SU-DHL-6 (cell line): ENCODE measurements at regions not wholly inside any gene's neighbourhood (a gene's known extent, or its start where the extent isn't known, plus 50 kb on each side); places are given as distances from the start of the nearest gene placed in this dataset.

Source experiments
- H2AFZ ChIP-seq: fragments of 200-600 bp; sonication (generic); 2 replicates; pipeline ENCODE4 v1.6.1; 2014; ENCODE audit warnings: low read depth, mild to moderate bottlenecking, moderate library complexity, mixed read lengths, antibody characterized with exemption, low read length; ENCODE audit not compliant: severe bottlenecking
- H3F3A ChIP-seq: fragments of 200-600 bp; shearing (Covaris generic); 2 replicates; pipeline ENCODE4 v1.6.0; 2016; ENCODE audit warnings: antibody characterized with exemption, mild to moderate bottlenecking; ENCODE audit not compliant: insufficient read depth
- H3K27ac ChIP-seq: fragments of 200-600 bp; sonication (generic); 2 replicates; pipeline ENCODE4 v1.5.1; 2016; ENCODE audit warnings: low read depth, mild to moderate bottlenecking, low read length, moderate library complexity, mixed read lengths
- H3K27me3 ChIP-seq: fragments of 200-600 bp; sonication (generic), shearing (Covaris generic); 2 replicates; pipeline ENCODE4 v1.6.0; 2014; ENCODE audit warnings: mild to moderate bottlenecking, low read length
- H3K36me3 ChIP-seq: fragments of 200-600 bp; sonication (generic); 2 replicates; pipeline ENCODE4 v1.6.1; 2014; ENCODE audit warnings: mild to moderate bottlenecking, low read length, mixed read lengths
- H3K4me2 ChIP-seq: fragments of 300-600, 200-600 bp; shearing (Covaris generic), sonication (generic); 2 replicates; pipeline ENCODE4 v1.6.0; 2014; ENCODE audit warnings: low read length, low read depth, mild to moderate bottlenecking; ENCODE audit not compliant: poor library complexity, severe bottlenecking
- H3K4me3 ChIP-seq: fragments of 200-600 bp; sonication (generic); 2 replicates; pipeline ENCODE4 v1.5.1; 2014; ENCODE audit warnings: antibody characterized with exemption, low read length, mild to moderate bottlenecking, mixed read lengths; ENCODE audit not compliant: insufficient read depth, poor library complexity, severe bottlenecking
- H3K79me2 ChIP-seq: fragments of 200-600 bp; sonication (generic); 2 replicates; pipeline ENCODE4 v1.6.1; 2014; ENCODE audit warnings: mild to moderate bottlenecking, low read length, moderate library complexity; ENCODE audit not compliant: insufficient read depth
- H3K9ac ChIP-seq: fragments of 200-600 bp; sonication (generic); 2 replicates; pipeline ENCODE4 v1.7.0; 2014; ENCODE audit warnings: mild to moderate bottlenecking, low read length
- H3K9me2 ChIP-seq: fragments of 200-600 bp; sonication (generic); replicated peaks from 2 replicates; pipeline ENCODE4 v1.6.1; 2014; ENCODE audit warnings: low read length; ENCODE audit not compliant: insufficient read depth
- H3K9me3 ChIP-seq: fragments of 200-600 bp; sonication (generic); 2 replicates; pipeline ENCODE4 v1.6.1; 2014; ENCODE audit warnings: low read length, mixed read lengths; ENCODE audit not compliant: insufficient read depth
- H4K20me1 ChIP-seq: fragments of 200-600 bp; sonication (generic); 2 replicates; pipeline ENCODE4 v1.6.1; 2014; ENCODE audit warnings: low read depth, mild to moderate bottlenecking, antibody characterized with exemption, low read length, moderate library complexity, mixed read lengths
- EZH2phosphoT487 ChIP-seq: fragments of 200-600 bp; sonication (generic), shearing (Covaris generic); conservative IDR thresholded peaks from 2 replicates; pipeline ENCODE4 v1.6.1; 2018; ENCODE audit warnings: mild to moderate bottlenecking, antibody characterized with exemption, low read length, moderate library complexity, mixed read lengths
- TF ChIP-seq, protein P1 (sequence below): fragments of 200-600 bp; sonication (generic); IDR thresholded peaks from one replicate; pipeline ENCODE4 v1.5.1; 2017; ENCODE audit warnings: antibody characterized with exemption, mild to moderate bottlenecking, low read length, moderate library complexity; ENCODE audit not compliant: insufficient read depth, poor library complexity, severe bottlenecking

DNA sequence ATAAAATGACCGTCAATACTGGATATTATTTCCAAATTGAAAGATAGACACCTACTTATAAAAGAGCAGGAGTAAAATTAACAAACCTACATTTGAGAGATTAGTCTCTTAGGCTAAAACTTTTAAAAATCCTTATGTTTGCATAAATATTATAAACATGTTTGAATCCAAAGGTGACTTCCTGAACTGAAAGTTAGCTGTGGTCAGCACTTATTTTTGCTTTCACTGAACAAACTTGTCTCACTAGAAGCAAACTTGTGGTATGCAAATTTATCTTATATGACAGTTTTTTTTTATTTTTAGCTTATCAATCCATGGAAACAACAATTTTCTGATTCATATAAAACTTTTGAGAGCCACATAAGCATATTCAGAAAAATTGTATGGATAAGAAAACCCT lies 502.6 kb upstream of the COX7C start:
- Histone ChIP-seq H3K4me3 (no peak overlapping the region), H3K36me3 (no peaks in the 10 kb centered on the region), H3K9ac (no peak overlapping the region), H3K9me3 (no peaks in the 10 kb centered on the region), H3K27ac (no peak overlapping the region), H4K20me1 (no peaks in the 10 kb centered on the region), H2AFZ (no peak overlapping the region), H3K9me2 (no peaks in the 10 kb centered on the region), H3K27me3 (no peaks in the 10 kb centered on the region), H3F3A (no peaks in the 10 kb centered on the region), H3K79me2 (no peaks in the 10 kb centered on the region), H3K4me2 (no peak overlapping the region)
- TF ChIP-seq EZH2phosphoT487: no peak
- TF ChIP-seq, protein P1, sequence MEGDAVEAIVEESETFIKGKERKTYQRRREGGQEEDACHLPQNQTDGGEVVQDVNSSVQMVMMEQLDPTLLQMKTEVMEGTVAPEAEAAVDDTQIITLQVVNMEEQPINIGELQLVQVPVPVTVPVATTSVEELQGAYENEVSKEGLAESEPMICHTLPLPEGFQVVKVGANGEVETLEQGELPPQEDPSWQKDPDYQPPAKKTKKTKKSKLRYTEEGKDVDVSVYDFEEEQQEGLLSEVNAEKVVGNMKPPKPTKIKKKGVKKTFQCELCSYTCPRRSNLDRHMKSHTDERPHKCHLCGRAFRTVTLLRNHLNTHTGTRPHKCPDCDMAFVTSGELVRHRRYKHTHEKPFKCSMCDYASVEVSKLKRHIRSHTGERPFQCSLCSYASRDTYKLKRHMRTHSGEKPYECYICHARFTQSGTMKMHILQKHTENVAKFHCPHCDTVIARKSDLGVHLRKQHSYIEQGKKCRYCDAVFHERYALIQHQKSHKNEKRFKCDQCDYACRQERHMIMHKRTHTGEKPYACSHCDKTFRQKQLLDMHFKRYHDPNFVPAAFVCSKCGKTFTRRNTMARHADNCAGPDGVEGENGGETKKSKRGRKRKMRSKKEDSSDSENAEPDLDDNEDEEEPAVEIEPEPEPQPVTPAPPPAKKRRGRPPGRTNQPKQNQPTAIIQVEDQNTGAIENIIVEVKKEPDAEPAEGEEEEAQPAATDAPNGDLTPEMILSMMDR: no peak

DNA sequence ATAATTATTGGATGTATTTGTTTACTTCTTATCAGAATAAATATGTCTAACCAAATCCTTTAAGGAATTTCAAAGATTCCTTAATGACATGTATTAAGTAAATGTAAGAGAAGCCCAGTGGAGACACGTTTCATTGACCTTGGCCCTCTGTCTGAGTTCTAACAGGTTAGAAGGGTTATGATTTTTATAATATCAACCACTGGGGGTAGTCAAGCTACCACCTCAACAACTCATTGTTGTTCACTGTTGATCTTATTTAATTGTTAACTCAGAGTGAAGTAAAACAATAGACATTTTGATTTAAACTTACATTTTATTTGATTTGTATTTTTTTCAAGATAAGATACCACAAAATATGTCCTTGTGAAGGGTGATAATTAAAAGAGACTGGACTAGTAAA lies 499.2 kb upstream of the COX7C start:
- Histone ChIP-seq H3K36me3 (no peaks in the 10 kb centered on the region), H2AFZ (no peak overlapping the region), H3K27ac (no peak overlapping the region), H3K27me3 (no peaks in the 10 kb centered on the region), H3K9ac (no peak overlapping the region), H4K20me1 (no peaks in the 10 kb centered on the region), H3K9me3 (no peaks in the 10 kb centered on the region), H3K9me2 (no peaks in the 10 kb centered on the region), H3F3A (no peaks in the 10 kb centered on the region), H3K4me3 (no peak overlapping the region), H3K4me2 (no peak overlapping the region), H3K79me2 (no peaks in the 10 kb centered on the region)
- no peak for TF ChIP-seq EZH2phosphoT487
- TF ChIP-seq, protein P1: no peak

DNA sequence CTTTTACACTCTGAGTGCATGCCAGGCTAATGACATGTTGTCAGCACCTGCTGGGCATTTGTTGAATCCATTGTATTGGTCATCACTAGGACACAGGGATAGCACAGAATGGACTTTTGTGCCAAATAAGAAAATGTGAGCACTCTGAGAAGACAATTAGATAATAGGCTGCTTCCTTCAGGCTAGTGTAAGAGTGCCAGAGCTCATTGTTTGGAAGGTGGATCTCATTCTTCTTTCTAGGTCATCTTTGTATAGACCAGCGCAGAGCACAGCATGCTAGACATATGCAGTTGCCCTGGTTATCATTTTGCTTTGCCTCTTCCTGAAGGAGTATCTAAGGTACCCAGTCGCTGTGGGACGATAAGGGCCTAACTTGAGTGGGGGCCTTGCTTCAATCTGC lies 493.4 kb upstream of the COX7C start:
- H3K79me2 ChIP-seq: no peaks in the 10 kb centered on the region
- H4K20me1 ChIP-seq: no peaks in the 10 kb centered on the region
- no peak overlapping the region for H2AFZ ChIP-seq
- no peaks in the 10 kb centered on the region for H3K9me3 ChIP-seq
- H3K4me2 ChIP-seq: no peak overlapping the region
- no peak overlapping the region for H3K9ac ChIP-seq
- no peaks in the 10 kb centered on the region for H3K27me3 ChIP-seq
- no peak for TF ChIP-seq EZH2phosphoT487
- TF ChIP-seq, protein P1: no peak
- no peaks in the 10 kb centered on the region for H3F3A ChIP-seq
- no peaks in the 10 kb centered on the region for H3K36me3 ChIP-seq
- no peak overlapping the region for H3K4me3 ChIP-seq
- no peaks in the 10 kb centered on the region for H3K9me2 ChIP-seq
- no peak overlapping the region for H3K27ac ChIP-seq
